Endothelial cell of hepatic sinusoid (primary cell): ENCODE measurements at regions not wholly inside any gene's neighbourhood (a gene's known extent, or its start where the extent isn't known, plus 50 kb on each side); places are given as distances from the start of the nearest gene placed in this dataset.
"Not testable (repeated sequence)": the region's sequence is repeated elsewhere in the genome, so short reads cannot be mapped to it uniquely, and the experiment has no call there.

Experiments
- in situ Hi-C: cut with HindIII; loops from 2 replicates; pipeline ENCODE4 v1.10.0; 2017; ENCODE audit warnings: low sequenced_read_pairs

- in situ Hi-C loops, result no loop called here
Measured at GRCh38 chr13:90511903-90512302, 835.6 kb upstream of the MIR17HG start.

- in situ Hi-C loops, result not testable (repeated sequence)
Measured at GRCh38 chr13:90514712-90515111, 832.8 kb upstream of the MIR17HG start.

GRCh38 chr13:90518417-90518816 lies 829.1 kb upstream of the MIR17HG start:
- in situ Hi-C loops, result no loop called here

GRCh38 chr13:90519157-90519556 lies 828.3 kb upstream of the MIR17HG start:
- in situ Hi-C loops, result no loop called here

- in situ Hi-C loops, result no loop called here
Measured at GRCh38 chr13:90526711-90527110, 820.8 kb upstream of the MIR17HG start.

GRCh38 chr13:90531744-90532143 lies 815.7 kb upstream of the MIR17HG start:
- in situ Hi-C loops, result no loop called here

GRCh38 chr13:90532861-90533492 lies 814.5 kb upstream of the MIR17HG start:
- in situ Hi-C loops, result no loop called here

- in situ Hi-C loops, result no loop called here
Measured at GRCh38 chr13:90533866-90534265, 813.6 kb upstream of the MIR17HG start.

GRCh38 chr13:90534617-90535370 lies 812.7 kb upstream of the MIR17HG start:
- in situ Hi-C loops, result no loop called here

- in situ Hi-C loops, result no loop called here
Measured at GRCh38 chr13:90535421-90535820, 812.1 kb upstream of the MIR17HG start.

GRCh38 chr13:90538063-90538462 lies 809.4 kb upstream of the MIR17HG start:
- in situ Hi-C loops, result no loop called here

- in situ Hi-C loops, result no loop called here
Measured at GRCh38 chr13:90541346-90541745, 806.1 kb upstream of the MIR17HG start.

GRCh38 chr13:90542959-90543505 lies 804.5 kb upstream of the MIR17HG start:
- in situ Hi-C loops, result no loop called here

- in situ Hi-C loops, result no loop called here
Measured at GRCh38 chr13:90545070-90545840, 802.2 kb upstream of the MIR17HG start.

GRCh38 chr13:90547272-90547790 lies 800.2 kb upstream of the MIR17HG start:
- in situ Hi-C loops, result no loop called here

GRCh38 chr13:90551253-90551652 lies 796.2 kb upstream of the MIR17HG start:
- in situ Hi-C loops, result no loop called here

GRCh38 chr13:90552702-90553101 lies 794.8 kb upstream of the MIR17HG start:
- in situ Hi-C loops, result no loop called here

- in situ Hi-C loops, result no loop called here
Measured at GRCh38 chr13:90553159-90553558, 794.3 kb upstream of the MIR17HG start.

GRCh38 chr13:90557626-90558025 lies 789.9 kb upstream of the MIR17HG start:
- in situ Hi-C loops, result no loop called here

- in situ Hi-C loops, result no loop called here
Measured at GRCh38 chr13:90562443-90562842, 785.0 kb upstream of the MIR17HG start.

- in situ Hi-C loops, result no loop called here
Measured at GRCh38 chr13:90564096-90564495, 783.4 kb upstream of the MIR17HG start.
